GM03348 (cell line): ENCODE measurements at regions not wholly inside any gene's neighbourhood (a gene's known extent, or its start where the extent isn't known, plus 50 kb on each side); places are given as distances from the start of the nearest gene placed in this dataset.
A peak's percentile ranks its signal among the peaks of the same experiment; 100 is the strongest.
"Not testable (repeated sequence)": the region's sequence is repeated elsewhere in the genome, so short reads cannot be mapped to it uniquely, and the experiment has no call there.

Experiments
- DNase-seq: peaks from one replicate; pipeline ENCODE4 v3.0.0; 2012; ENCODE audit warnings: low spot score

DNA sequence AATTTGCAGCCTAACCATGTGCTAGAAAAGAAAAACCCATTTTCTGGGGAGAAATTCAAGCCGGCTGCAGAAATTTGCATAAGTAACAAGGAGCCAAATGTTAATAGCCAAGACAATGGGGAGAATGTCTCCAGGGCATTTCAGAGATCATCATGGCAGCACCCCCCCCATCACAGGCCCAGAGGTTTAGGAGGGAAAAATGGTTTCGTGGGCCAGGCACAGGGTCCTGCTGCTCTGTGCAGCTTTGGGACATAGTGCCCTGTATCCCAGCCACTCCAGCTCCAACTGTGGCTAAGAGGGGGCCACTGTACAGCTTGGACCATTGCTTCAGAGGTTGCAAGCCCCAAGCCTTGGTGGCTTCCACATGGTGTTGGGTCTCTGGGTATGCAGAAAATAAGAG is 620.0 kb downstream of the PSAT1 start:
- DNase-seq, result not testable (repeated sequence)

DNA sequence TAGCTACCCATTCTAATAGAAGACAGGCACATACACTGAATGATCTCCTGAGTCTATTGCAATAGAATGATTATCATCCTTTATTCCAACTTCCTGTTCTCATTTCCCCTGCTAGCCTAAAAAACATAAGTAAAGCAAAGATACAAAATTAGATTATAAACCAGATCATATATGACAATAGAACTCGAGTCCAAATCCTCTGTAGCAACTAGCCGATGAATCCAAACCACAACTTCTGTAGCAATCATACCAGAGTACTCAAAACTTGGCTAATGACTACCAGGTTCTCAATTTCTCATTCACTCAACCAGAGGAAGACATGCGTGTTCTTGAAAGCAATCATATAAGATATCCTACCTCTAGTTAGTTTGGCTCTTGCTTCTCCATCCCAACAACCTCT is 622.1 kb downstream of the PSAT1 start:
- DNase-seq, result no peak

DNA sequence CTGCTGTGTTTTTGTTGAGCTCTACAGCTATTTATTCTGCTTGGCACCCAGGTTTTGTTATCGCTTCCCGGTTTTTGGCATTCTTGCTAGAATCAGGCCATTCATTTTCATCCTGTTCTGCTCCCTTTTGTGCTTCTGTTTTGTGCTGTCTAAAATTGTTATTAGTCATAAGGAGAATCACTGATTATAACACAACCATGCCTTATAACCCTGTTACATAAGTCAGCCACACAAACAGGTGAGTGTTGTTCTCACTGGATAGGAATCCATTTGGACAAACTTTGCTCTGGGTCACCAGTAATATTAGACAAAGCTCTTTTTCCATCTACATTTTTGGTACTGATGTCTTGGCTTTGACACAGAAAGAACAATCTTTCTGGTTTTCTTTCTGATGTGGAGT is 622.8 kb downstream of the PSAT1 start:
- DNase-seq, result no peak

DNA sequence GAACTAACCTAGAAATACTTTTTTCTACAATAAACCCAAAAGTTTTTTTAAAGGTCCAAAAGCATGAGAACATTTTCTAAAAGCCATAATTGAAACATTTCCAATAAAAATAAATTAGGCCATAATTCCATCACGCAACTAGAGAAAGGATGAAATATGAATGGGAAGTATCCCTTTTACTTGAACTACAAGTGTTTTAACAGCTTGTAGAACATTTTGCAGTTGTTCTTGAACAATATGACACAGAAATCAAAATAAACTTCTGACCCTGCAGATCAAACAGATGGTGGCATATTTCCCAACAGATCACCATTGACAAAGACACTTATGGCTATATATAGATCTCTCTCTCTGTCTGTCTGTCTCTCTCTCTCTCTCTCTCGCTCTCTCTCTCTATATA is 624.4 kb downstream of the PSAT1 start:
- DNase-seq, result no peak

DNA sequence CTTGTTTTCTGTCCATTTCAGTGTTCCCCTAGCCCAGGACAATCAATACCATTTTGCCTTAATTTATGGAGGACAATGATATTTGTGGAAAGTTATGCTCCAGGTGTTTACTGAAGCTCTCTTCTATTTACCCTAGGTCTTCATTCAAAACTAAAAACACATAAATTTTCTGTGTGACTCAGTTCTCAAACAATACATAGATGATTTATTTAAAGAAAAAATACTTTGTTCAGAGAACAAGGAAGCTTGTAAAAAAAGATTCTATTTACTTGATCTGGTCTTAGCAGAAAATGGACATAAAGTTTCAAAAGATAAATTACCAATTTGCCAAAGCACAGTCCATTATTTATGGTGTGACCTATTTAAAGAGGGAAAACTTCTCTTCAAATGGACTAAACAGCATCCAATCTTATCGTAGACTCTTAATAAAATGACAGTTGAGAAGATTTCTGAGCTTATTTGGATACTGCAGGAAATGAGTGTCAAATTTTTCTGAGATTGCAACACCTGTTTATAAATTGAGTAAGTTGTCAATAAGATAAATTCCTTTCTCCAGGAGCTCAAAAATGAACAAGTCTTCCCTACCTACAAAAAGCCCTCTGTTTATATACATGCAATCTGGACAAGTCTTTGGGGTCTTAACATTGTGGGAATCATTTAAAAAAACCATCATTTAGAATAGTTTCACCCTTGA is 627.2 kb downstream of the PSAT1 start:
- DNase-seq, result no peak

DNA sequence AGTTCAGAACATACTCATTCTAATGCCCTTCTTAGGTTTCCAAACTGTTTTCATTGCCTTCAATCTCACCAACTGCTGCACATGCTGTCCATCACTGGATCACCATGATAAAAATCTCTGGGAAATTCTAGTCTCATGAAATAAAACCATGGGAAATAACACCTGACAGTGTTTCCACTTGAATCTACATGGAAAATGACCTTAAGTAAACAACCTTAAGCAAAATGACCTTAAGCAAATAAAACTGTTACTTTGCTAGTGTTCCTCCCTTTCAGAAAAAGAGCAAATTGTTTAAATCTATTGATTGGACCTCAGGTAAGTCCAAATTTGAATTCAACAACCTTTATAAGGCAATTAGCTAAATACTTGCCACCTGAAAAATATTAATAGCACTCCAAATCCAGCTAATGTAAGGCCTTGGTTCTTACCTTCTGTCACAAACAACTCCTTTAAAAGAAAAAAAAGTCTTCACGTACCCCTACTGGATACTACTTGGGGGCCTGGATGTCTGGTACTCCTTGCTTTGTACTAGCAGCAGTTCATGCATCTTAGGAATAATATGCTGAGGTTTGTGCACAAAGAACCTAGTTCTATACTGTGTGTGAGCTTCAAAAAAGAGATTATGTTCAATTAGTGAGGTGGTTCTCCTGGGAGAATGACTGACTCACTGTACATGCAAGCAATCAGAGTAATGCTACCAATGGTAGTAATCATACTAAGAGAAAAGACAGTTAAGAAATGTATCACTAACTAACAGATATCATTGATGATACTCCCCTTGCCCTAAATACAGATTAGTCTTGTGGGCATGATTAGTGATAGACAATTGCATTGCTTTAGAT is 630.4 kb downstream of the PSAT1 start:
- DNase-seq, result no peak

DNA sequence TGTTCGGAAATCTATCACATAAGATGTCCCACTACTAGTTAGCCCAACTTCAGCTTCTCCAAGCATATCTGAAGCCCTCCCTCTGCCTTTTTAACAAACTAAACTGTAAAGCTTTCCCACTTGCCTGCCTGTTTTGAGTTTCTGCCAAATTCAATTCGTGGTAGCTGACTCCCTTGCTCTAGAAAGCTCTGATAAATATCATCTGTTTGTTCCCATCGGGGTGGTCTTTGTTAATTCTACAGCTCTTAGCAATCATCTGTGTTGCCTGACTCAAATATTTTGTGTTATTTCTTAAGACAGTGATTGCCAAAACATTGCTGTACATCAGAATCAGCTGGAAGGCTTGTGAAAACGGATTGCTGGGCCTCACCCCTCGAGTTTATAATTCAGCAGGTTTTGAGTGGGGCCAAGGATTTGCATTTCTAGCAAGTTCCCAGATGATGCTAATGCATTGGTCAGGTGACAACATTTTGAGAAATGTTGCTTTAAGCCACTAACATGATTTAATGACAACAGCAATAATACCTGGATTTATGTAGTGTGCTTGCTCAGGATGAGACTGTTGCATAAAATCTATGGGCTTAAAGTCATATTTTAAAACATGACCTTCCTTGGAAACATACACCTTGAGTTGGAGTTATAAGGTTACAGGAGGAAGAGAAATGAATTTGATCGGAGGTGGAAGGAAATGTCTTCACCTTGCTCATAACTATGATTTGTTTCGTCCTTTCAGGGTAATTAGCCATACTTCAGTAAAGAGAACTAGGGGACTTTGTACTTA is 631.9 kb downstream of the PSAT1 start:
- DNase-seq, result no peak

DNA sequence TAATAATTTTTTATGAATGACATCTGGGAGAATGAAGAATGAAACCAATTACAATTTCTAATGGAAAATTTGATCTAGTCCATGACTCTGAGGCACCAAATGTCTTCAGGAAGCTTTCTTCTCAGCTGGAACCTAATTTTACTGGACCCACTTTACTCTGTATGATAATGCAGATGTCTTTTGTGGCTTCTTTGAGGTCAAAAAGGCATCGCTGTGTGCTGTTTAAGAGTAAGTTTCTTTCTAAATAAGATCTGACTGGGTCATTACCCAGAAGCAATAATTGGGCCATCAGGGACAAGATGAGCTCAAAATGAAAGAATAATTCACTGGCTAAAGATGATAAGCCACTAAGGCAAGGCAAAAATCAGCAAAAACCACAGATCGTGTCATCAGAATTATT is 633.4 kb downstream of the PSAT1 start:
- DNase-seq, result no peak

DNA sequence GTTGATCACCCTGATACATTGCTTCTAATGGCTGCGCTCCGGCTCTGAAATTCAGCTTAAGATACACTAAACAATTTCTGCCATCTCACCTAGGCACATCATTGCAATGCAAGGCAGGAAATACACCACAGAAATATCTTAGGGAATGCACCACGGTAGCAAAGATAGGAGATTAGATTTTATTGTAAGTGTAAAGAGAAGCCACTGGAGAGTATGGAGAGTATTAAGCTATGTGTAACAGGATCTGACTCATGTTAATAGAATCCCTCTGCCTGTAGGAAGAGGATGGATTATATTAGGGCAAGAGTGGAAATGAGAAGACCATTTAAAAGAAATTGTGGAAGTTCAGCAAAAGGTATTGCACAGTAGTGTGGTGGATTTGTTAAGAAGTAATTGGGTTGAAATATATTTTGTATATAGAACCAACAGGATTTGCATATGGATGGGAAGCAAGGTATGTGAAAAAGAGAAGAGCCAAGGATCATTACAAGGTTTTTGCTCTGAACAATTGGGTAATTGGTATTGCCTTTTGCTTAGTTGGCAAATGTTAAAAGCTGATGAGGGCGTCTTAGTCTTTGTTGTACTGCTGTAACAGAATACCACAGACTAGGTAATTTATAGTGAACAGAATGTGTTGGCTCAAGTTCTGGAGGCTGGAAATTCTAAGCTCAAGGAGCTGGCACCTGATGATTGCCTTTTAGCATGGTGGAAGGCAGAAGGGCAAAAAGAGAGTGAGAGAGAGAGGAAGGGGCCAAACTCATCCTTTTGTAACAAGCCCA is 636.1 kb downstream of the PSAT1 start:
- DNase-seq, result peak; percentile 31

DNA sequence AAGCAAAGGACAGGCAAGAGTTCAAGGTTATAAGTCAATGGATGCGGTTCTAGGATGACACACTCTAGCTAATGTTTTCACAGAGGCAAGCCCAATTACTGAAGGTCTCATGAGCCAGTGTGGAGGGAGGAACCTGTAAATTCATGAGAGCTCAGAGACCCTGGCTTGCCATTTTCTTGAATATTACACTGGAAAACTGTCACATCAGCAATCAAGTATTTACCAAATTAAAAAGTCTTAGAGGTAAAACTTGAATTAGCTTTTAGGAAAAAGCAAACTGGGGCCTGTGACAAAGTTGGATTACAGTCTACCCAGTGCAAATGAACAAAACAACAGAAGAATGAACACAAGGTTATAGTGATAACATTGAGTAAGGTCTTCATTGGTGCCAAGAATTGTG is 636.9 kb upstream of the TLE4 start:
- no peak for DNase-seq

DNA sequence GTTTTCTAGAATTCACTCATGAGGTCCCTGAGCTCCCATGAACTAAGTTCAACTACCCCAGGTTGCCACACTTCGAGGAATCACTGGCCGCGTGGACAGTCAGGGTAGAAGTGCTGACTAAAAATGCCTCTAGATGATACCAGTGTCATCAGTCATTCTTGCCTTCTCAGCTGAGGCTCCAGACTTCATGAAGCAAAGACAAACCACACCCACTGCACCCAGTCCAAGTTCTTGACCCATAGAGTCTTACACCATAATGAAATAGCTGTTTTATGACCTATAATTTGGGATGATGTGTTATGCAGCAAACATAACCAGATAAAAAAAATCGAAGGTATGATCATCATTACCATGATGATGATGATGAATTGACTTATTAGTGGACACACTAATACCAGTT is 632.9 kb upstream of the TLE4 start:
- no peak for DNase-seq

DNA sequence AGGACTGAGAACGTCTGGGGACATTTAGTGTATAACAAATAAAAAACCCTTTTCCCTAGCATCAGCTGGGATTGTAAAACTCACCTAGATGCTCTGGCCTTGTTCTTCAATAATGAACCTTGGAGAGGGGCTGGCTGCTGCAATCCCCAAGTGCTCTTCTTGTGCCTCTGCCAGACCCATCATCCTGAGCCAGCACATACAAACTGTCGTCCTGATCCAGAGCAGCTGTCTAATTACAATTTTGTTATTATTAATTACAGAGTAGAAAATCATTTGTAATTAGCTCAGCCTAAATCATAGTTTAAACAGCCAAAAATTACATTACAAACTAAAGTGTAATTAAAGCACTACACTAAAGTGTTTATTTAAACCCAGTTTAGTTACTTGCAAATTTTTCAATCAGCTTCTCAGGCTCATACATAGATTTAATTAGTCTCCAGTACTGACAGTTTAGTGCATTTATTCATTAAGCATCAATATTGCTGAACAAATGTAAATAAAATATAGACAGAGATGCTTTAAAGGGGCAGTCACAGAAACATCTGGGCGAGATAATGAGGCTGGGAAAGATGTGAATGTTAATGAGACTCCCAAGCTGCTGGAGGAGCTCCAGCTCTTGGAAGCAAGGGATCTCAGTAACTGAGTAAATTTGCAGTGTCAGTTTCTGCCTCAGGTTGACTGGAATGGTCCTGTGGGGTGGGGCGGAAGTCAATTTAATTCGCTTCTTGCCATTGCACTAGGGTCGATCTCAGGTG is 632.3 kb upstream of the TLE4 start:
- DNase-seq, result no peak

DNA sequence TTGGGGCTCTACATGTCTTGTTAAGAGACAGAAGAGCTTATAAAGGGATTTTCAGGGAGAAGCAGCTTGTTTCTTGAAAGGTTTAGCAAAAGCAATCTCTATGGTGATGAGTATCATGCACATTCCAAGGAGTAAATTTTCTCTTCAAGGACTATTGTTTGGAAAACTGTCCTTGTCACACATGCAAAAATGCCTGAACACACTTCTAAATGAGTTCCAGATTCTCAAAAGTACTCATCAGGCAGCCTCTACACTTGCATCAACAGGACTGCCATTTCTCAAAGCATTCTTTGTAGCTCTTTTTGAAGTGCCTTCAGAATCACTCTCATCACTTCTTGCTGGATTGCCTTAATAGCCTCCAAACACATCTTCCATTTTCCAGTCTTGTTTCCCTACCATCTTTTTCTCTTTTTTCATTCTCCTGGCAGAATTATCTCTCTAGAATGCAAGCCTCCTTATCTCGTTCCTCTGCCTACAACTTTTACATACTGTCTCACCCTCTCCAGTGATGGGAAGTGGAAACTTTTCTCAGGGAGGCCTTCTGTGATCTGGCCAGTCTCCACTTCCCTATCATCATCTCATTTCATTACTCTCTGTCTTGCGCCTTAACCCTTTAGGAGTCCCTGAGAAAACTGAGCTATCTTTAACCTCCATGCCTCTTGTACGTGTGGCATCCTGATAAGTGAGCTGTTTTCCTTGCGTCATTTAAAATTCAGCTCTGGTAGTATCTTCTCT is 631.5 kb upstream of the TLE4 start:
- no peak for DNase-seq

DNA sequence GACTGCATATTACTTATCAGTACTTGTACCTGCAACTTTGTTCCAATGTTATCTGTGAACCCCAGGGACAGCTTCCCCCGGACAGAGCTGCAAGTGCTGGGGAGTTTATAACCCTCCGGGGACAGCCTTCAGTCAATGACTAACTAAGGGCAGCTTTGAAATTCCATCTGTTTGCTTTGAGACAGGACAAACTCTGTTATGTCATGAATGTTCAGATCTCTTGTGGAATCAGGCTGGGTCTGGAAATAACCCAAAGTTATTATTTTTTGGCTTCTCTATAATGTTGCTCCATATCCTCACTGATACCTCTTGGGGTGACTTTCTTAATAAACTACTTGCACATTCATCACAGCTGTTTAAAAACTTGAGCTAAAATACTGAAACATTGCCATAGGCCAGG is 617.5 kb upstream of the TLE4 start:
- DNase-seq, result peak; percentile 22

DNA sequence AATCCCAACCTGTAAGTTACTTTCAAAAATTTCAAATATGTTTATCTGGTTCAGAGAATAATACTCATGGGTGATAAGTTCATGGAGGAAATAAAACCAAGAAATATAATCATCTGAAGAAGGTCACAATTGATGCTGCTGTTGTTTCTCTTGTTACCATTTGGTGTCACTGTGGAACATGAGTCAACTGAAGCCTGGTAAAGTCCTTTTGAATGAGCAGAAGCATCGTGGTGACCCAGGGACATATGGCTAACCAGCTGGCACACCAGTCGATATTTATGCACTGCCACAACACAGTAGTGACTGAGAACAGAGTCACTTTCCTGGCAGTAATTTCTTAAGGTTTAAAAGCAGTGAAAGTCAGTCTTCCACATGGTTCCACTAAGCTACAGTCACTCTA is 612.9 kb upstream of the TLE4 start:
- DNase-seq, result no peak

DNA sequence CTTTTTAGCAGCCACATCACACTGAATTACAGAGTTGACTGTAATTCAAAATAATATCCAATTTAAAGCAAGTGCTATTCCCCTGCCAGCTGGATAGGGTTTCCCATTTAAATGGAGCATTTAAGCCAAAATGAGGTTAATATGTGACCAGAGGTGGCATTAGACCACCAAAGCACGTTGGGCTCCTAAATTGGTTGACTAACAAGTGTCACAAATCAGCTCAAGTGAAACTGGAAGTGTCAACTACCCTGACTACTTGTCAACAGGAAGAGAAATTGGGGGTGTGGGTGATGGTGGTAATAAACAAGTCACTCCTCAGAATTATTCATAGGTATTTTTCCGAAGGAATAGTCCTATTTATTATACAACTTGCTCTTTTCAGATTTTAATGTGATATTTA is 609.6 kb upstream of the TLE4 start:
- no peak for DNase-seq

DNA sequence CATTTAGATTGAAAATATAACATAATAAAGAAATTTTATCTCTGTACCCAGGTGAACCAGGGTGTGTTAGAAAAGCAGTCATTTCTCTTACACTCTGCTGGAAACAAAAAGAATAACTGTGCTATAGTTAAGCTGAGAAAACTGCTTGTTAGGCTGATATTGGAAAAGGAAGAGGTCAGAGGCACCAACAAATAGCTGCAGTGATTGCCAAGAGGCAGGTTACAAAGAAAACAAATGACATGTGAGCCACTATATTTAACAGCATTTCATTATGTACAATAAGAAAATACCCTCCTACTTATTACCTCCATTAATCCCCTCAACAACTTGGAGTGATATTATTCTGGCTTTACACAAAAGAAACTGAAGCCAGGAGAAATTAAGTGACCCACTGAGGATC is 607.9 kb upstream of the TLE4 start:
- DNase-seq, result no peak

DNA sequence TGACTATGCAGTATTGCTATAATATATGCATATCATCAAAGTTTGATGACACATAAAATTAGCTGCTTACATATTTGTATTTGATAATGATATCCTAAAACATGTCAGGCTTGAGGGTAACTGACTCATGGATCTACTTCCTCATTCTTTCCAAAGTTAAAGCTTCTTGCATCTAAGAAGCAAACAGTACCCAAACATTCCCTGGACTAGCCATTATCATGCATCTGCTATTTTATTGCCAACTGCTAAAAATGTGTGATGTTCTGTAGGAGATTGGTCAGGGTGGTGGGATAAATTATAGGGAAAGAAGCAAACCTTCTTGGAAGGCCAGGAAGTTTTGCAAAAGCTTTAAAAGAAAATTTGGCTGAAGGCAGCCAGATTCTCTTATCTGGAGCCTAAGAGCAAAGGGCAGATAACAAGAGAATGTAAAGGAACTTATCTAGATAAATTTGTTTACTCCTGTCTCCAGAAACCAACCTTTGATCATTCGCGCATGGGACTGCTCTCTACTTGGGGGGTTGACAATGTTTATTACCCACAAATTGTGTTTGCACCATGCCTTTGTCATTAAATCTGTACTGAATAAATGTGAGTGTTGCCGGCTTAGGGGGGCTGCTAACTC is 604.1 kb upstream of the TLE4 start:
- DNase-seq, result peak; percentile 13

DNA sequence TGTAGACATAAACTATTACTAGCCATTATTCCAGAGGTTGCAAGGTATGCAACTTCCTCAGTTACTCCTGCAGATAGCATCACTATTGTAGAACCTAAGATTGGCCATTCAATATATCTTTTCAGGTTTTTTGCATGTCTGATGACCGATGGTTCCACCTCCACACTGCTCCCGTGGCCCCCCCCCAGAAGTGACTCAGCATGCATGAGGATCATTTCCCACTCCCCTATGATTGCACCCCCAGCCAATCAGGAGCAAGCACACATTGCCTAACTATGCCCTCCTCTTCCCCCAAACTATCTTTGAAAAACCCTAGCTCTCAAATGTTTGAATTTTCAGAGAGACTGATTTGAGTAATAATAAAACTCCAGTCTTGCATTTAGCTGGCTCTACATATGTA is 601.4 kb upstream of the TLE4 start:
- no peak for DNase-seq

DNA sequence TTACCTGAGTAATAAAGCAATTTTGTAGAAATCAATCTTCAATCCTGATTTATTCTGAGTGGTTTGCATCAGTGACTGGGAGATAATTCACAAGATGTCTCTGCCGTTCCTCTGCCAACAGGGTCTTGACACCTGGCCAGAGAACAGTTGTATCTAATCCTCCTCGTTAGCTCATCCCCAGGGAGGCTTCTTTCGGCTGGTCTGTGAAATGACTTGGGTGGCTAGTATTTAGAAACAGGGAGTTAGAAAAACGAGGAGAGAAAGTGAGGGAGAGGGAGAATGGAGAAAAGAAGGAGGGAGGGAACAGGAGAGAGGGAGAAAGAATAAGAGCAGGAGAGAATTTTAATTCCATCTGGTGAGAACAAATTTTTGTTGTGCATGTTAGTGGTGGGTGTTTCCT is 600.2 kb upstream of the TLE4 start:
- no peak for DNase-seq
